ENCODE measurements at regions not wholly inside any gene's neighbourhood (a gene's known extent, or its start where the extent isn't known, plus 50 kb on each side); places are given as distances from the start of the nearest gene placed in this dataset.

DNA sequence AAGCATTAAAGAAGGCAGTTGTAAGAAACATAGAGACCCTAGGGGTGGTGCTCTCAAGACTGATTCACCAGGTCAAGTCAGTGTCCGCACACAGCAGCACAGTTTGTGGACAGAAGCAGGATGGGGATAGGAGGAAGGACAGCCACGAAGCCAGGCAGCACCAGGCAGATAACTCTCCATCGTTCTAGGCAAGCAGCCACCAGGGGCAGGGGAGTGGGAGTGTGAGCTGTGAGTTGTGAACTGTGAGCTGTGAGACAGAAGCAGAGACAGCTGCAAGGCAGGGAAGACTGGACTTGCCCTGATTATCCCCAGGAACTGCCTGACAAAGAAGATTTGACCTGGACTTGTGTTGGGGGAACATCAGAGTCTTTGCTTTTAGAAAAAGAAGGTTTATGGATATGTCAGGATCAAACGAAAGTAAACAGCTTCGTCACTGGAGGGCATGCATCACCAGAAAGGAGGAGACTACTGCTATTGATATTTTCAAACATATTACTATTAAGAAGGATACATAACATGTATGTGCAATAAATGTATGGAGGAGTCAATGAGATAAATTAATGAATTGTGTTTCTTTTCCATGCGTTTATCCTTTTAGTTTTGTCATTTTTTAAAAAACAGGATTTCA is 286.1 kb downstream of the IRS2 start:
- DNase-seq = no peak

DNA sequence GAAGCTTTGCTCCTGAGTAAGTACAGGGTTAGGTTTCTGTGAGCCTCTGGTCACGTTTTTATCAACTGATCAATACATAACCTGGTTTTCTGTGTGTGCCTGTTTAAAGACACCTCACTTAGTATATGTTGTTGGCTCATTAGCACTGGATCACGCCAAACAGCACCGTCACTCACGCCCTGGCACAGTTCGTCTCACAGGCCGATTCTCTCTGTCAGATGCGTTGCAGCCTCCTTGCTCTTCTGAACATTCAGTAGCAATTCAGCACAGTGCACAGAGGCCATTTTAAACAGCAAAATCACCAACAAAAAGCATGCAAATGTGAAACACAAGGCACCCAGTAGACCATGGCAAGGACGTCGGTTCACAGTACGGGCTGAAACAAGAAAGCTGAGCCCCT is 288.5 kb downstream of the IRS2 start:
- DNase-seq = no peak

DNA sequence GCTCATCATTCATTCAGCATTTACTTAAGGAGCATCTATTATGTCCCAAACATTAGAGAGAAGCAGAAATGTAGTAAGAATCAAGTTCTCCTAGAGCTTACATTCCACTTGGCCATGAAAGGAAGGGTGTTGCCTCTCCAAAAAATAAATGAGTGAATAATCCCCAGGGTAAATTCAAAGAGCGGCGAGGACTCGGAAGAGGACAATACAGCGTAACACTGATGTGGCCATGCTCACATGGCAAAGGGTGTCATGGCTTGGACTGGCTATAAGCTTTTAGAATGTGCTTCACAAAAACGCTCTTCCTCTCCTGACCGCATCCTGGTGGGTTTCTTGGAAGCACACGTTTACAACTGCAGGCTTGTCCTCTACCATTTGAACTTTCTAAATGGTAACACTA is 290.2 kb downstream of the IRS2 start:
- DNase-seq = no peak

DNA sequence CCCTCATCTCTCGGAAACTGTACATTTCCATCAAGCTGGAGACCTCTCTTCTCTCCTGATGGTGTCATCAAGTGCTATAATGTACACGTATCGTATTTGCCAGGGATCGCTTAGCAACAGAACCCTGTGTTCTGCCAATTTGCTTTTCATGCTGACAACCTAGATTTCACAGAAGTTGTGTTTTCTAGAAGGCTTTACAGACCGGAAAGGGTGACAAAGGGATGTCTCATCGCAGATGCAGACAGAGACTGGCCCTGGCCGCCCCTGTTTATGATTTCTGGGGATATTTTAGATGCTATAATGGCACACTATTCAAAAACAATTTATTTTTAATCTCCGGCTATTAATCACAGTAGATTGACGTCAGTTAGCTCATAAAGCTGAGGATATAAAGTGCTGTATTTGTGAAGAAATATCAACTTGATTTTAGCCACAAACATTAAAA is 291.4 kb downstream of the IRS2 start:
- DNase-seq = no peak

GRCh38 chr13:109485136-109485794 is 301.1 kb downstream of the IRS2 start:
- no peak for DNase-seq

- DNase-seq = no peak
Measured at GRCh38 chr13:109483284-109483683, 303.1 kb downstream of the IRS2 start.

DNA sequence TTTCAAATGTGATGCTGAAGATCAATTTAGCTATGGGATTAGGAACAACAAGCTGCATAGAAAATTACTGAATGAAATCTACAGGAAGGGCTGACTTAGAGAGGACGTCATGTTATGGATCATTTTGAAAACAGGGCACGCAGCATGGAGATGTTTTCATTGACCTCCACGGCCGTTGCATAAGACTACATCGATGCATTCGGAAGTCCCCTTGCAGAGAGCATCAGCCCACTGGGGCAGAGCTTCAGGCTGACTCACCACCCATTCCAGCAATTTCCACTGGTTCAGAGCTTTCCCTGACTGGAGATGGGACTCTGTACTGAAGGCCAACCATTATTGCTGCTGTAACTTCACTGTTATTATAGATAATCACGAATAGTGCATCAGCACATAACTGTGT is 305.3 kb downstream of the IRS2 start:
- no peak for DNase-seq

DNA sequence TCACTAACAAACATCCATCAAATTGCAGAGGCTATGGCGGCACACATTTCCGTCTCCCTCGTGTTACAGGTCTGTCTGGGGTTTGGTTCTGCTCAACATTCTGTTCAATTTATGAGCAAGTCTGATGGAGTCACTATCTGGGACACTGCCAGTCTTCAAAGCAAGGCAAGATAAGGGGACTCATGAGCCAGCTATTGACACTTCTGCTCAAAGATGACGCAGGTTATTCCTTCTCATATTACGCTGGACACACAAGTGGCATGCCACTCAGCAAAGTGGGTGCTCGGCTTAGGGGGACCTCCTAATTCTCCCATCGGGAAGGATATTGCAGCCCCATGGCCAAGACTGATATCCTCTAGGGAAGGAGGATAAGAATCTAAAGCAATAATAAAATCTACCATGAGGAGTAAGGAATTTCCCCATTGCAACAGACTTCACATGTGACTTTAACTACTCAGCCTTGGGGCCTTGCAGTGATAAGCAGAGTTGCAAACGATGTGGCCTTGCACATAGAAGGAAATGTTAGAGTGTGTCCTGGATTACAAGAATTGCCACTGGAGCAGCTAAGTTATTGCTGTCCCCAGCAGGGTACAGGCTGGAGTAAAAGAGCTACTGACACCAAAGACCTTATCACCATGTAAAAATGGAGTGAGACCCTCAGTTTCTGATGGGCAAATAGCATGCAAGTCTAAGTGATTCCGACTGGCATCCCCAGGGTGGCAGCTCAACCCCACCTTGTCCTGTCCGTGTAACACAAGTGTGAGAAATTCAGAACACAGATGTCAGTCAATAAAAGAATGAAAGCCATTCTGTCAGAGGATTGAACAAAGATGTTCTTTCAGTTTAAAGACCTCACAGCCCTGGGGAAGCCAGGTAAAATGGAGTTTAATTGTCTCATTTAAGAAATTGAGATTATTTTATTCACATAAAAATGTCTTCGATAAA is 306.1 kb downstream of the IRS2 start:
- DNase-seq = no peak

- DNase-seq = no peak
Measured at GRCh38 chr13:109479534-109479933, 306.8 kb downstream of the IRS2 start.

DNA sequence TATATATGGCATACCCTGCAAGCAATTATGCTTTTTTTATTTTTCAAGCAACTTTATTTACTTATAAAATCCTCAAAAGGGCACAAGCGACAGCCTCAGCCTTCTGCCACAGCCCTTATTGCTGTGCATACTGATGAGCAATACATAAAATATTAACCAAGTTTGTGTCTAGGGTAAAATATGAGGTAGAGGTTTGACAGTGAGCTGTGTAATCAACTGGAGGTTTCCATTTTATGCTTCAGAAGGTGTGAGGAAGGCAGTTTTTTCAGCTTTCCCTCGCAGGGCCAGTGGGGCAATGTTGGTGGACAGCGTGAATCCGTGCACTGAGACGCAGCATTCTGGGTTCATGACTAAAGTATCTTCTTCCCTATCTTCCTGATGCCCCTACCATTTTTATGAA is 310.4 kb downstream of the IRS2 start:
- no peak for DNase-seq

- DNase-seq = no peak
Measured at GRCh38 chr13:109468123-109468522, 318.3 kb downstream of the IRS2 start.

DNA sequence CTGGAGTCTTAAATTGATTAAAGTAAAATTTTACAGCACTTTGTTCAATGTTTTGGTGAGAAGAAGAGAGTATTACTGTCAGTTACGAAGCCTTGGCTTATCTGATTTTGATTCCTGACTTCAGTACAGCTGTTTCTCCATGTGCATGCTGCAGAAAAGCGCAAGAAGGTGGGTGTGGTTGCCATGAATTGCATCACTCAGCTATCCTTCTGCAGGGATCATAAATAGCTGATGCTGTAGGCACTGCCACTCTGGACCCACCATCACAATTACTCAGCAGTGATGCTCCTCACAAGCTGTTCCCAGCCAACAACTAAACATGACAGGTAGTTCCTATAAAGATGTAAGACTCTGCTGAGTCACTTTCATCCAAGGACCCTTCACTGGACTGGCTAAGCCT is 321.2 kb downstream of the IRS2 start:
- no peak for DNase-seq

DNA sequence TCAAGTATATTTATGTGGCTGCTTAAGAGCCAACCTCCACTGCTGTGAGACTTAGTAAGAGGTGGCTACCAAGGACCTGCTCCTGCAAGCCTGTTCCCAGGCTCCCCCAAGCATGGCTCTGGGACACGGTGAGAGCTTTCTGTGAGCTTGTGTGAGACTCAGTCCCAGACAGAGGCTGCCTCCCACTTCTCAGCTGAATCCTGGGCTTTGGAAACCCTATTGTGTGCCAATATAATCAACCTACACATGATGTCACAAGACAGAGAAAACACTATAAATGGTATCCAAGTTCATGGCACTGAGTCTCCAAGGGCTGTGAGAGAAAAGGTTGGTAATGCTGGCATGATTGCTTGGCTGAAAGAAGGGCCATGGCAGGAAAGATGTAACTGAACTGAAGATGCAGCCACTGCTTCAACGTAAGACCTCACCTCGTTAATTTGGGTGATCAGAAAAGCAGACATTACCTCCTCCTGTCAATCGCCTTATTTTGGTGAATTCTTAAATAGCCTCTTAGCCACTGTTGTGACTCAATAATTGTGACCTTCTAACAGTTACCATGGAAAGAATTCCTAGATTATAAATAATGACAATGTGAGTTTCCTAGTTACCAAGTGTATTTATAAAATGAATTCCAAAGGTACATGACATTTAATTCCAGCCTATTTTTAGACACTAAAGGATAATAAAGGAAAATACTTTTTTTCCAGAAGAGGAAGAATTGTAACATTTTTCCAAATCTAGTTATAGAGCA is 332.0 kb downstream of the IRS2 start:
- no peak for DNase-seq

GRCh38 chr13:109451726-109452125 is 334.7 kb downstream of the IRS2 start:
- DNase-seq = no peak

GRCh38 chr13:109448629-109449028 is 337.8 kb downstream of the IRS2 start:
- no peak for DNase-seq

- no peak for DNase-seq
Measured at GRCh38 chr13:109447667-109448066, 338.7 kb downstream of the IRS2 start.

GRCh38 chr13:109440320-109440719 is 346.1 kb downstream of the IRS2 start:
- DNase-seq = no peak

GRCh38 chr13:109439813-109440212 is 346.6 kb downstream of the IRS2 start:
- no peak for DNase-seq

DNA sequence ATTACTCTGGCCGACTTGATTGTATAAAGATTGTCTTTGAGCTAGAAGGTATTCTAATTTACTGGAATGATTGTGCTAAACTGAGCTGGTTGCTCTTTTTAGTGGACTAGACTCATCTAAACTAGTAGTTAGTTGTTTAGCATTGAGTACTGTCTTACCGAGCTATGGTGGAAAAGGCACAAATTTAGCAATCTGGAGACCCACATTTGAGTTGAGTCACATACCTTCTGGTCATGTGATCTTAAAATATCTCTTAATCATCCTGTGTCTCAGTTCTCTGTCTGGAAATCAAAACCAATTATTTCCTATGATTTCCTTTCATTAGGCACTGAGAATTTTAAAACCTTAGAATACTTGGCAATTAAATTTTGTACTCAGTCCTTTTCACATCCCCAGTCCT is 349.5 kb downstream of the IRS2 start:
- no peak for DNase-seq

DNA sequence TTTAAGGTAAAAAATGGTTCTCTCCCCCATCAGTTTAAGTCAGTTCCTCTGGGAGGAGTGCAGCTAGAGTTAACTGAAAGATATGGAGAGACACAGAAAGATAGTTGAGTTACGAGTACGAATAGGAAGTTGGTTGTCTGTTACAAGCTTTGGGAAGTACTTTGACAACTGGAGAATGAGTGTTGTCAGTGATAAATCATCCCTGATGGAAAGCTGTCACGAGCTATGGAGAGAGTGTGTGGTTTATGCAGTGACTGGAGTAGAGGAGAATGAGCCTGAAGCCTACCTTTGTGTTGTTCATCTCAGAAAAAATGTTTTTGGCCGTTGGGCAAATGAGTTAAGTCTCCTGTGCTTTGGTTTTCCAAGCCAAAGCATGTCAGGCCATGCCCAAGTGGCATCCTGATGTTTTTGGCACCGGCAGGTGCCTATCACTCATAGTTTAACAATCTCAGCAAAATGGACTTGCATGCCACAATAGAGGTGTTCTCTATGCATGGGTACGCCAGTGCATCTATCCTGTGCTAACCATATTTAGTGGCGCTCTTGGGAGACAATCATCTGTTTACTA is 350.2 kb downstream of the IRS2 start:
- no peak for DNase-seq

GRCh38 chr13:109431217-109431616 is 355.2 kb downstream of the IRS2 start:
- no peak for DNase-seq

DNA sequence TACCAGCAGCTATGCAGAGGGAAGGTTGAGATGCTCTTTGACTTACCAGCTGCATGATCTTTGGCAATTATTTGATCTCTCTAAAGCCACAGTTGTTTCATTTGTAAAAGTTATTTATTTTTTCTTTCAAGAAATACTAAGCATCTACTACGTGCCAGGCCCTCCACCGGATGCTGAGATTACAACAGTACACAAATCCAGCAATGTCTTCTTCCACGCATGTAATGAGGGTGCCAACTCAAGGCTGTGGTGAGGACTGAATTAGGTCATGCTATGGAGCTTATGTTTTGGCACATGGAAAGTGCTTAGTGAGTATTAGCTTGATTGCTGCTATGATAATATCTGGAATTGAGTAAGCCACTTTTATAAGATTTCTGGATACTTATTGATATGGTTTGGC is 358.2 kb downstream of the IRS2 start:
- no peak for DNase-seq

DNA sequence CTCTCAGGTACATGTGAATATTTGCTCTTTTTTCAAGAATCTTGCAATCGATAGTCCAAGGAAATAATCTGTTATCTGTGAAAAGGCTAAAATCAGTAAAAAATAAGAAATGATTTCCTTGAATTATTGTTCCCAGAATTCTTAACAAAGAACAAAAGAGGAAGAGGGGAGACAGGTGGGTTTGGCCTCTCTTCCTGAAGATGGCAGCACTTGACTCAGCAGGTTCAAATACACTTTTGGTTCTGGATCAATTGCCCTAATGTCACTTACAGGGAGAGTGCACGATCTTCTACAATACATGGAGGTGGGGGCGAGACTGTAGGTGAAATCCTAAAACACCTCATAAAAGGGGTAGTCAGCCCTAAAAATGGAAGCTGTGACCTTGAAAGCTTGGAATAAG is 358.7 kb downstream of the IRS2 start:
- no peak for DNase-seq
